ENCODE measurements at regions not wholly inside any gene's neighbourhood (a gene's known extent, or its start where the extent isn't known, plus 50 kb on each side); places are given as distances from the start of the nearest gene placed in this dataset.

DNA sequence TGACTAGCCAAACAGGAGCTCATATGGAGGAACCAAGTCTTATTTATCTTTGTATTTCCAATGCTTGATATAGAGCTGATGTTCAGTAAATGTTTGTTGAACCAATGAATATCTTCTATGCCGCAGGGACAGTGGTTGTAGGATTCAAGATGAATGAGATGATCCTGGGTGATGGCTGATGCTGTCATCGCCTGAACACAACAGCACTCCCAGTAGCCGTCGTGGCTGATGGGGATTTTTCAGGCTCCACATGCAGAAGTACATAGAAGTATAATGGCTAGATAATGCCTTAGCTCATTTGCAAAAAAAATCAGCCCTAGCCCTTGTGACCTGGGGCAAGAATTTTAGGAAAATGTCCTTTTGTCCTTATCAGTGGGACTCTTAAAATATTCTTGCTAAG, 69.0 kb upstream of the OR13F1 start:
- intact Hi-C loops (cut with micrococcal nuclease), result no loop called here
- Histone ChIP-seq H3K27me3 (replicated peaks in 1 of 4; ENCODE audit: control extremely low read depth in 1 of 4, control insufficient read depth in 3 of 4, insufficient read depth in 4 of 4, low read length in 3 of 4) (no peaks in the 10 kb centered on the region), H4K20me1 (ENCODE audit: control insufficient read depth, insufficient read depth, low read length, poor library complexity, severe bottlenecking) (no peaks in the 10 kb centered on the region), H3K79me2 (ENCODE audit: control insufficient read depth, insufficient read depth, low read length) (no peaks in the 10 kb centered on the region), H3K9ac (ENCODE audit: low read length) (no peak overlapping the region), H3K27ac (ENCODE audit: low read length in 2 of 2) (no peak overlapping the region), H3K4me3 (ENCODE audit: control extremely low read depth in 1 of 5, extremely low read depth in 1 of 5, insufficient read depth in 1 of 5, low read depth in 2 of 5, low read length in 4 of 5) (no peak overlapping the region), H3K36me3 (replicated peaks in 1 of 2; ENCODE audit: control extremely low read depth in 1 of 2, control insufficient read depth in 1 of 2, extremely low read depth in 1 of 2, insufficient read depth in 2 of 2, low read length in 1 of 2) (no peaks in the 10 kb centered on the region), H2AFZ (ENCODE audit: insufficient read depth, low read depth, low read length, poor library complexity, severe bottlenecking) (no peak overlapping the region), H3K9me3 (ENCODE audit: control extremely low read depth in 1 of 3, control insufficient read depth in 2 of 3, insufficient read depth in 1 of 3, low read length in 2 of 3) (no peaks in the 10 kb centered on the region), H3K4me1 (ENCODE audit: control insufficient read depth in 2 of 2, insufficient read depth in 2 of 2, low read length in 2 of 2) (no peaks in the 10 kb centered on the region), H3K4me2 (replicated peaks; ENCODE audit: low read depth, low read length, poor library complexity, severe bottlenecking) (no peak overlapping the region)
- peaks cover 2% of the 10 kb centered on the region for H3K9me3 Mint-ChIP-seq (ENCODE audit: insufficient read depth)
- no peak overlapping the region for H3K27ac Mint-ChIP-seq
- ChIA-PET CTCF (no interaction called here), POLR2A (no interaction called here)
- WGBS (ENCODE audit: insufficient coverage), result 93% methylated on average over 4 of the region's 4 CpGs
- H3K27me3 Mint-ChIP-seq, result no peaks in the 10 kb centered on the region
- no peak for TF ChIP-seq EZH2 (IDR thresholded peaks at IDR 0.05; ENCODE audit: borderline replicate concordance, insufficient read depth, low read depth, low read length, poor library complexity, severe bottlenecking)
- TF ChIP-seq, protein P1, sequence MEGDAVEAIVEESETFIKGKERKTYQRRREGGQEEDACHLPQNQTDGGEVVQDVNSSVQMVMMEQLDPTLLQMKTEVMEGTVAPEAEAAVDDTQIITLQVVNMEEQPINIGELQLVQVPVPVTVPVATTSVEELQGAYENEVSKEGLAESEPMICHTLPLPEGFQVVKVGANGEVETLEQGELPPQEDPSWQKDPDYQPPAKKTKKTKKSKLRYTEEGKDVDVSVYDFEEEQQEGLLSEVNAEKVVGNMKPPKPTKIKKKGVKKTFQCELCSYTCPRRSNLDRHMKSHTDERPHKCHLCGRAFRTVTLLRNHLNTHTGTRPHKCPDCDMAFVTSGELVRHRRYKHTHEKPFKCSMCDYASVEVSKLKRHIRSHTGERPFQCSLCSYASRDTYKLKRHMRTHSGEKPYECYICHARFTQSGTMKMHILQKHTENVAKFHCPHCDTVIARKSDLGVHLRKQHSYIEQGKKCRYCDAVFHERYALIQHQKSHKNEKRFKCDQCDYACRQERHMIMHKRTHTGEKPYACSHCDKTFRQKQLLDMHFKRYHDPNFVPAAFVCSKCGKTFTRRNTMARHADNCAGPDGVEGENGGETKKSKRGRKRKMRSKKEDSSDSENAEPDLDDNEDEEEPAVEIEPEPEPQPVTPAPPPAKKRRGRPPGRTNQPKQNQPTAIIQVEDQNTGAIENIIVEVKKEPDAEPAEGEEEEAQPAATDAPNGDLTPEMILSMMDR (IDR thresholded peaks at IDR 0.05), result no peak
- DNase-seq, result no peak
- no peak overlapping the region for H3K4me3 Mint-ChIP-seq
- no peak for ATAC-seq (ENCODE audit: low read depth)
- no peaks in the 10 kb centered on the region for H3K4me1 Mint-ChIP-seq

DNA sequence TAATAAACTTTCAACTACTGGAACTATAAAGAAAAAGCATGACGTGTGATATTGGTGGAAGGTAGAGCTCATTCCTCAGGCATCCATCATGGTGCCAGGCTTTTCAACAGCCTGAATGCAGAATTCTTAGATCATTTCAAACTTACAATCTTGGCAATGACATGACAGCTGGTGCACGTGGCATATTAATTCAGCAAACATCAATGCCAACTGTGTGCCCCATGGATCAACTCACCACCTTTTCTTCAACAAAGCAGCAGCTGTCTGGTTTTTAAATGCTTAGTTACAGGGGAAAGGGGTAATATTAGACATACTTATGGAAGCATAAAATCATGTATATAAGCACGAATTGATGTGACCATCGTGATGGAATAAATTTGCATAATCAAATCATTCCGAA, 56.0 kb upstream of the OR13F1 start:
- H3K27ac Mint-ChIP-seq, result no peak overlapping the region
- ATAC-seq (ENCODE audit: low read depth) (no peak), DNase-seq (no peak)
- H3K4me1 Mint-ChIP-seq, result no peaks in the 10 kb centered on the region
- ChIA-PET POLR2A (no interaction called here), CTCF (no interaction called here)
- Histone ChIP-seq H4K20me1 (ENCODE audit: control insufficient read depth, insufficient read depth, low read length, poor library complexity, severe bottlenecking) (no peaks in the 10 kb centered on the region), H3K4me1 (ENCODE audit: control insufficient read depth in 2 of 2, insufficient read depth in 2 of 2, low read length in 2 of 2) (no peaks in the 10 kb centered on the region), H3K79me2 (ENCODE audit: control insufficient read depth, insufficient read depth, low read length) (no peaks in the 10 kb centered on the region), H3K9ac (ENCODE audit: low read length) (no peak overlapping the region), H3K27me3 (replicated peaks in 1 of 4; ENCODE audit: control extremely low read depth in 1 of 4, control insufficient read depth in 3 of 4, insufficient read depth in 4 of 4, low read length in 3 of 4) (no peaks in the 10 kb centered on the region), H3K9me3 (ENCODE audit: control extremely low read depth in 1 of 3, control insufficient read depth in 2 of 3, insufficient read depth in 1 of 3, low read length in 2 of 3) (no peaks in the 10 kb centered on the region), H3K36me3 (replicated peaks in 1 of 2; ENCODE audit: control extremely low read depth in 1 of 2, control insufficient read depth in 1 of 2, extremely low read depth in 1 of 2, insufficient read depth in 2 of 2, low read length in 1 of 2) (no peaks in the 10 kb centered on the region), H3K4me2 (replicated peaks; ENCODE audit: low read depth, low read length, poor library complexity, severe bottlenecking) (no peak overlapping the region), H3K4me3 (ENCODE audit: control extremely low read depth in 1 of 5, extremely low read depth in 1 of 5, insufficient read depth in 1 of 5, low read depth in 2 of 5, low read length in 4 of 5) (no peak overlapping the region), H3K27ac (ENCODE audit: low read length in 2 of 2) (no peak overlapping the region), H2AFZ (ENCODE audit: insufficient read depth, low read depth, low read length, poor library complexity, severe bottlenecking) (no peak overlapping the region)
- TF ChIP-seq EZH2 (IDR thresholded peaks at IDR 0.05; ENCODE audit: borderline replicate concordance, insufficient read depth, low read depth, low read length, poor library complexity, severe bottlenecking), result no peak
- TF ChIP-seq, protein P1 (IDR thresholded peaks at IDR 0.05), result no peak
- no peaks in the 10 kb centered on the region for H3K27me3 Mint-ChIP-seq
- H3K4me3 Mint-ChIP-seq, result no peak overlapping the region
- WGBS (ENCODE audit: insufficient coverage), result no CpG with 5 or more reads among the region's 5 CpGs
- intact Hi-C loops (cut with micrococcal nuclease), result no loop called here
- H3K9me3 Mint-ChIP-seq (ENCODE audit: insufficient read depth), result no peaks in the 10 kb centered on the region
